ENCODE measurements at regions not wholly inside any gene's neighbourhood (a gene's known extent, or its start where the extent isn't known, plus 50 kb on each side); places are given as distances from the start of the nearest gene placed in this dataset.

GRCh38 chr2:212669761-212670160, 131.2 kb upstream of the ERBB4 start:
- TF ChIP-seq EZH2 (IDR thresholded peaks at IDR 0.05; ENCODE audit: borderline replicate concordance, low read length) (no peak), CTCF (IDR thresholded peaks at IDR 0.05; ENCODE audit: low read length) (no peak)
